Dedifferentiated amniotic fluid mesenchymal stem cell (primary cell): ENCODE measurements at regions not wholly inside any gene's neighbourhood (a gene's known extent, or its start where the extent isn't known, plus 50 kb on each side); places are given as distances from the start of the nearest gene placed in this dataset.

ENCODE experiments used
- DNase-seq: peaks from one replicate; pipeline ENCODE4 v3.0.0-alpha.2; 2016; ENCODE audit errors: extremely low spot score

DNA sequence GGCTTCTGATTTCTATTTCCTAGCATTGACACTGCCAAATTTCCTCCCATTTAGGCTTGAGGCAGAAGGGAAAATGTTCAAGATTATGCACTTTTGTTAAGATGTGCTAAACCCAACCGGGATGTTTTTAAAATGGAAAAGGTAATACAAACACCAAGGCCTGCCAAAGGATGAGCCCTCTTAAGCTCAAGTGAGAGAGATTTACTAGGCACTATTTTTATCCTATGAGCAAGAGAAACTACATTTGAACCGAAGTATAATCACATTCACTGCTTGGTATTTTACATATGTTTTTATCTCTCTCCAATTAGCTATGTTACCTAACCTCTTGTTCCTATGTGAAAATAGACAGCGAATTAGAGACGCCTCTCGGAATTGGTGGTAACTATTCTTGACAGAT lies 295.8 kb downstream of the GABRB3 start:
- no peak for DNase-seq

DNA sequence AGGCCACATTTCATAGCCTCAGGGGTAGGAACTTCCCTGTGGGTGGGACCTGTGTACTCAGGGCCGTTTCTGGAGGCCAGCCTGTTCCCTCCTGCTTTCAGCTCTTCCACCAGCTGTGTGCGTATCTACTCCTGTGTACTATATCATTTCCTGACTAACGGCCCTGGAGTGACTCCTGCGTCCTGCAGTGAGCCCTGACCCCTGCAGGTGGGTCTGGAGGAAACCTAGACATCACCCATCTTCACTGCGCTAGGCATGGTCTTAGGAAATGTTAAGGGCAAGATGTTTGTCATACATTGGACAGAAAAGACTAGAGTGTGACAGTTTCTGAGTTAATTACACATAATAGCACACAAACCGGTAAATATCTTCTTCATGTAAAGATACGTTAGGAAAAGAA lies 297.3 kb downstream of the GABRB3 start:
- DNase-seq, result no peak

DNA sequence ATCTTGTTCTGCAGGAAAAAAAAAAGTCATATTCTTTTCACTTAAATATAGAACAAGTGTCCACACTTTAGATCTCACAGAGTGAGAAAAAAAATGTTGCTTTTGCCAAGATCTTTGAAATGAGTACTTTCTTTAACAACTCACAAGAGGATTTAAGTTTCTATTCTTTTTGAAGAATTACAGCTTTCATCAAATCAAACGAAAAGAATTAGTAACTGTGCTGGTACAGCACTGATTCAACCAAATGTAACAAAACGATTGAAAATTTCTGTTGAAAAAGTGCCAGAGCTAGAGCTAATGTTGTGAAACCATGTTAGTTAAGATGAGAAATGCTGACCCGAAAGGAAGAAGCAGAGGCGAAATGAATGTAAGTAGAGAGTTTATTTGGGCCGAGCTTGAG lies 300.2 kb downstream of the GABRB3 start:
- DNase-seq, result no peak

DNA sequence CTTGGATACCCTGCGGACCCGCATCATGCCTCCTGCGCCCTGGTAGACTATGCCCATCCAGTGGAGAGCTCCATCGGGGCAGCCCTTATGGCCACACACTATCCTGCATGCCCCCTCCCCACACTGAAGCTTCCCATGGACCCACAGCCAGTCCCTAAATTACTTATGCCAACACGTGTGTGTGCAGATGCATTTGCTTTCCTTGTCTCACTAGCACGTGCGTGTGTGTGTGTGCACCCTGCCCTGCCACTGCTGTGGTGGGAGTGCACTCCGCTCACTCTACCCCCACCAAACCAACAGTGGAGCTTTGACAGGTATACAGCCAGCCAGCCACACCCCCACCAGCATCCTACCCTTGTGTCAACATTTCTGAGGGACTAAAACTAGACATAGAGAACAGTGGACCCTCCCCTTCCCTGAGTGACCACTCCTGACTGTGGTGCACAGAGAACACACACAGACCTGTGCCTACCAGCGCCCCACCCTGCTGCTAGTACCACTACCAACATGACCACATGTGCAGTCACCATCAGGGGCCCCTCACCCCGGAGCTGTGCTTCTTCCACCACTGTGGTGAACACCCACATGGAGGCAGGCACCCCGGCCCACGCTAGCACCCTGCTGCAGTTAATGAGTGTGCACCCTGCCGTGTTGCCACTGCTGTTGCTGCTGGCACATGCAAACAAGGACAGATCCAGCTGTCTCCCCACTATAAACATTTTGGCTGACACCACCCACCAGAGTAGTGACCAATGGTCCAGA lies 310.8 kb downstream of the GABRB3 start:
- DNase-seq, result no peak

DNA sequence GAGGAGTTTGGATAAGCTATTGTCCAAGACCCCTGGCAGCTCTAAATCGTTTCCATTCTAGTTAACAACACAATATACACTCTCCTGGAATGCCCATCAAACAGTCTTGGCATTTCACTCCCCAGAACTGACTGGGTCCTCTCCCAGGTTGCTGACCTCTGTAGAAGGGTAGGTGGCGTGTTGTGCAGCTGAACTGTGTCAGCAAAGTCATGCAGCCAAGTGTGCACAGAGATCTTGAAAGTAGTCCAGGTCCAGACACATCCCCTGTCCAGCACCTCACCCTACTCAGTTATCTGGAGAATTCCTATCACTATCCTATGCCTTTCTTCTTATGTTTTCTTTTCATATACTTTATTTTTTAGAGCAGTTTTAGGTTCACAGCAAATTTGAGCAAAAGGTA lies 312.7 kb downstream of the GABRB3 start:
- DNase-seq, result no peak

DNA sequence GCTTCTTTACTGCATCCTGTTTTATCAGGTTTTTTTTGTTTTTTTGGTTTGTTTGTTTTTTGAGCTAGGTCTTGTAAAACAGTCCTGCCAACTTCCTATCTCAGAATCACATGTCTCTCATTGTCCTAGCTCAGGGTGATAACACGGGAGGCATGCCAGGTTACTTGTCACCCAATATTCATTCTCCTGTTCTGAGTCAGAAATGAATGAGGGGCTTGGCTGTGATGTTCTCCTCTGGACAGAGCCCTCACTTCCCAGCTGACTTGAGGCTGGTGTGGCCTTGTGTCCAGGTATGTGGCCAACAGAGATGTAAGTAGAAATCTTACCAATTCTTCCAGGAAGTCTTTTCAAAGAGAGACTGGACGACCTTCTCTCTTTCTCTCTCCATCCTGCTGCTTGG lies 317.0 kb downstream of the GABRB3 start:
- no peak for DNase-seq

DNA sequence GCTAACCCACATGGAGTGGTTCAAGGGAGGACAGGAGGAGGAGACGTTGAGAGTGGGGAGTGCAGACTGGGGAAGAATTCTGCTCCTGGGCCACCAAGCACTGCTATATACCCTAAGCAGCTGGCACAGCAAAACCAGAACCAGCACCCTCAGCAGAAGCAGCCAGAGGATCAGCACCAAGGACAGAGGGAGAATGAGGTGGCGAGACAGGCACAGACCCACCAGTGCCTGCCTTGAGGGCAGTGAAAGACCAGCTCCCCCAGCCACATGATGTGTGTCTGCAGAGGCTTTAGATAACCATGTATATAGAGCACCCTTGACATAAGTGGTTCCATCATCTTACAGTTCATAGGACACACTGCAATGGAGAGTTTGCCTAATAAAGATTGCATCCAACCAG lies 319.0 kb downstream of the GABRB3 start:
- DNase-seq, result no peak

DNA sequence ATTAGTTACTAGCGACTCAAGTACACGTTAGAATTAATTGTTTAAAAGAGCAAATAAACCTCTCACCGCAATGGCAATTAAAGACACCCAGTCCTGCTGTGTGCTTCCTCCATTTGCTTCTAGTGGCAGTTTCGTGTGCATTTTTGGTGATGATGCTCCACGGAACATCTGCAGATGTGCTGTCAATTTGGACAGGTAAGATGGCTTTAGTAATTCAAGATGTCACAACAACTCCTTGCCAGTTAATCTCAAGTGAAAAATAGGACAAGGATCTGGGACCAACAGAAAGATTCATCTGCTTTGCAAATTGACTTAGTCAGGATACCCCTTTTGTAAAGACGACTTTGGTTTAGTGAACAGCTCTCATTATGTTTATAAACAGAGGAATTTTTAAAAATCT lies 320.9 kb downstream of the GABRB3 start:
- DNase-seq, result no peak

DNA sequence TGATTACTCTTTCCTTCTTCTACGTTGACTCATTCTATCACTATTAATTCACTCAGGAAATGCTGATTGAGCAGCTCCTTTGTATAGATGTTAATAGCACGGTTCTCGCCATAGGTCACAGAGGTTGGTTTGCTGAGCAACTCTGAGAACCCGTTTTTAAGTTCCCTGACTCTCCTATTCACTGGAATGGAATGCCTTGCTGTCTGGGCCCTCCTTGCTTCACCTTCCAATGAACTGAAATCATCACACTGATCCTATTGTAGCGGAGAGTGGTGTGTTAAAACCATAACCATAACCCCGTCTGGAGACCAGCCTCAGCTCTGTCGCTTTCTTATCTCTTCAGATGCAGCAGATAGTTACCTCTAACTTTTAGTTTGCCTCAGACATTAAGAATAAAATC lies 323.6 kb downstream of the GABRB3 start:
- no peak for DNase-seq

DNA sequence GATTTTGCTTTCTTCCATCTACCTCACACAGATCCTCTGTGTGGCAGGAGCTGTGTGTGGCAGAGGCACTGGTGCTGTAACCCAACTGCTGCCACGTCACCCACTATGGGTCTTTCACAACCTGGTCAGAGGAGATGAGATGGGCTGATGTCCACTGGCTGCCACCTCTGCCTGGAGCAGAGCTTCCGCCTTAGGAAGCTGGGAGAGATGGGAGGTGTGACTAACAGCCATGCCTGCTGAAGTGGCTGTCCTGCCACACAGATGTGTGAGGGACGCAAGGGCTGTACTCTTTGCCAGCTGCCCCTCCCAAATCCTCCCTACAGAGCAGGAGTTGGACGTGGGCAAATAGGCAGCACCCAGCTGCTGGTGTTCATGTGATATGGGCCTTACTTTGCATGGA lies 329.5 kb downstream of the GABRB3 start:
- DNase-seq, result no peak

DNA sequence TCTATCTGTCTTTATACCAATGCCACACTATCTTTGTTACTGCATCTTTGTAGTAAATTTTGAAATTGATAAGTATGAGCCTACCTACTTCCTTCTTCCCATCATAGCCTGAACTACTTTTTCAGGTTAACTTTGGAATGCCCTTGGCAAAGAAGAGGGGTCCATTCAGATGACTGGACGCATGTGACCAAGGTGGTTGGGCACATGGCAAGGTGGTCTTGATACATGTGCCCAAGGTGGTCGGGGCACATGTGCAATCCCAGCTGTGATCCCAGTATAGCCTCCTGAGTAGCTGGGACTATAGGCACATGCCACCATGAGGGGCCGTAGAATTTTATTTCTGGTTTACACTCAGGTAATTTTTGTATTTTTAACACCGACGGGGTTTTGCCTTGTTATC lies 330.2 kb downstream of the GABRB3 start:
- DNase-seq, result no peak

DNA sequence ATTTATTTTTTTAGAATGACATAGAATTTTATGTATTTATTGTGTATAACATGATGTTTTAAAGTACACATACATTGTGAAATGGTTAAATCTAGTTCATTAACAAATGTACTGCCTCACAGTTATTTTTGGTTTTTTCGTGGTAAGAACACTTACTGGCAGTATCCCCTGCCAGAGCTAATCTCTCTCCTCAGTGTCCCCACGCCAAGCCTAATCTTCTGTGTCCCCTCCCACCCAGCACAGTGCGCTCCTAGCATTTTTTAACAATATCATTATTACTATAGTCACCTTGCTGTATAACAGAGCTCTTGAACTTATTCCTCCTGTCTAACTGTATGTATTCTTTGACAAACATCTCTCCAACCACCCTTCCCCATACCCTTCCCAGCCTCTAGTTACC lies 333.2 kb downstream of the GABRB3 start:
- no peak for DNase-seq

DNA sequence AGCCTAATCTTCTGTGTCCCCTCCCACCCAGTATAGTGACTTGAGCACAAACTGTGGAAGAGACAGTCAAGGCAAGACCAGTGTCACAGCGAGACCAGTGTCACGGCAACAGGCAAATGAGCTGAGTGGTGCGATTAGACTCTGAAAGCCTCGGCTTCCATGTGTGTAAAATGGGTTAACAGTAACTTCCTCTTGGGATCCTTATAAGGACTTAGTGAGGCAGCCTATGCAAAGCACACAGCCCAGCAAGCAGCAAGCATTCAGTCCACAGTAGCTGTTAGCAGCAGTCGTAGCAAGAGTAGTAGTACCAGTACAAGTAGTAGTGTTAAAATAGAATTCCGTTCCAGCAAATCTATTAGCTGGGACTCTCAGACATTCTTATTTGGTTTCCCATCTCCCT lies 334.1 kb downstream of the GABRB3 start:
- DNase-seq, result no peak

DNA sequence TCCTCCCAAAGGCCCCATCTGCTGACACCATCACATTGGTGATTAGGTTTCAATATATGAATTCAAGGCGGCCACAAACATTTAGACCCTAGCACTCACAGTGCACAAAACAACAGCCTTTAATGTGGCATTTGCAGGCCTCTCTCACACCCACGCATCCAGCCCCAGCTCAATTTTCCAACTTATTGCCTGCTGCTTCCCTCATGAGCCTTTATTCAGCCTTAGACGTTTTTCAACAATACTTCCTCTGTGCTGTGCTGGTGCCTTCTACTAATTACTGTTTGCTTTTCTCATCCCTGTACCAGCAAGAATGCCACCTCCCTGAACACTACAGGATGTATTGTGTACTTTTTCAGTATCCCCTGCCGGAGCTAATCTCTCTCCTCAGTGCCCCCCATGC lies 334.6 kb downstream of the GABRB3 start:
- DNase-seq, result no peak

DNA sequence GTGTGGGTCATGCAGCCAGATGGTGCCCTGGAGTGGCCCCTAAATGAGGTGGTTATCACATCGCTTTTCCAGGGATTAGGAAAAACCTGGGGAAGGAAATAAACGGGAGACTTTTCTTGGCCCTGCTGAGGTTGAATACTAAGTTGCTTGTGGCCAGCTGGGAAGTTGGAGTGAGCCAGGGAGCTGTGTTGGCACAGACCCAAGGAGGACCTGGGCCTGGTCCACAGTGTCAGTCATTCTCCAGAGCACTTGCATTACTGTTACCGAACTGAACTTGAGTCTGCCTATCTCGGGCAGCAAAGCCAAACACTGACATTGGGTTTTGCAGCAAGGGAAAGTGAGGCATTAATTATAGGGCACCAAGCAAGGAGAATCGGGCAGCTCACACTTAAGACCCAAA lies 339.0 kb downstream of the GABRB3 start:
- DNase-seq, result no peak

DNA sequence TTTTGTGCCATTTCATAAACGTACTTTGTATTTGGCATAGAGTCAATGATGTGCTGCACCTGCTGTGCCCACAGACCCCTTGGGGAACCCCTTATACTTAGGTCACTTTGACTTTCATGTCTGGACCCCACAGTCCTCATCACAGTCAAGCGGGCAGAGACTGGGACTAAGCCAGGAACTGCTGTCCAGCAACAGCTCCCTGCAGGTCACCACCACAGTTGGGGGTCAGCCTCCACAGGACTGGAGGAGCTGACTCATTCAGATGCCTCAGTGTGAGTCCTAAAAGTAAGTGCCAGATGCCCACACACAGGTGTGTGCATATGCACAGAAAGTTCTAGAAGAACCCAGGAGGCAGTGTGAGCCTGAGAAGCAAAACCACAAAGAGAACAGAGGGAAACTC lies 339.8 kb downstream of the GABRB3 start:
- DNase-seq, result no peak

DNA sequence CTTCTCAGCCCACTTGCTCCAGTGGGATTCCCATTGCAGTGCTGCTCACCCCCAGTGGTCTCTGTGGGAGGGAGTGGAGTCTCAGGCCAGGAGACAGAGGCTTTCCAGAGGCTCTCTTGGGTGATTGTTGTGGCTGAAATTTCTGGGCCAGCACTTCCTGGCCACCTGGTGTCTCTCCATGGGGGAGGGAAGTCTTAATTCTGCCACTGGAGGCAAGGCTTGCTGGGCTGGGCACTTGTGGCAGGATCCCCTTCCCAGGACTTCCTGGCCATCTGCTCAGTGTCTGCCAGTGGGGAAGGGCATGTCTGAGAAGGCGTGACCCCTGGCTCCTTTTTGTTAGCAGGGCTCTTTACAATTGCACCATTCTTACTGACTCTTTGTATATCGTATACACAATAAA lies 351.8 kb downstream of the GABRB3 start:
- DNase-seq, result no peak

DNA sequence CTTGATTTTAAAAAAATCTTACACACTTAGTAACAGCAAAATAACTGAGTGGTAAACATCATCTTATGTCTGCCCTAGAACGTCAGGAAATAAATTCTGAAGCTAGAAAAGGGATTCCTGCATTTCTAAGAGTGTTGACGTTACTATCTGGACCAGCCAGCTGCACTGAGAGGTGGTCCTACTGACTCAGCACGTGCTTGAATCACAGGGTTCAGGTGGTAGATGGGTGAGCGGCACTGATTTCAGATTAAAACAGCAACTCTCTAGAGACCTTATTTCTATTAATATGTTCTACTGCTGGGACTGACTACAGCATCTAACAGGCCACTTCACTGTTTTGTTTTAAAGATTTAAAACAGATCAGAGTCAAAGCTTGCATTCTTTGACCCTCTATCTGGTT lies 377.2 kb downstream of the GABRB3 start:
- no peak for DNase-seq

DNA sequence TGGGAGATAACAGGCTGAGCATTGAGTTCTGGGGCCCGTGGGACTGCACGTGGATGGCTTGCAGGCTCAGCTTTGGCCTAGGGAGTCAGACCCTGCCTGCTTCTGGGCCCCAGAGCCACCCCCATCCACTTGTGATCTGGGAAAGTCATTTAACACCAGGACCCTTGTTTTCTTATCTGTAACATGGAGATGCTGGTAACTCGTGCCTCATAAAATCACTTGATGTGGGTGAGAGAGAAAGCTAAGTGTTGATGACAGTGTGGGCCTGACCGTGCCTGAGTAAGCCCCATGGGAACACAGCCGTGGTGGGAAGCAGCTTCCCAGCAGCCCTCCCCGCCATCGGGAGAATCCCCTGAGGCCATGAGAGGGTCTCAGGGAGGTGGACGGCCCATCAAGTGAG lies 378.1 kb downstream of the GABRB3 start:
- no peak for DNase-seq

DNA sequence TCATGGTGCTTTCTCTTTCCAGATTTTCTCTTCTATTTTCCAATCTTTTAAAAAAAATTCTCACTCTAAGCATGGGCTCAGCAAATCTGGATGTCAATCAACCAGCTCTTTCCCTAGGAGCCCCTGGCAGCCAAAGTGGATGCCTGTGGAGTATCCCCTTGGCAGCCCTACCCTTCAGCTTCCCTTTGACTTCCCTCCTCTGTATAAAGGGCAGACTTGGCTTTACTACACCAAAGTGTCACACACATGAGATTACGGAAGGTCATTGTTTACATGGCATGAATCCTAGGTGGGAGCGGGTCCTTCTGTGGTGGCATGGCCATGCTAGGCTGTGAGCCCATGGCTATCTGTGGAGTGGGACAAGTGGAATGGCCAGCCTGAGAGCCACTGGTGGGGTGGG lies 379.9 kb downstream of the GABRB3 start:
- DNase-seq, result no peak

DNA sequence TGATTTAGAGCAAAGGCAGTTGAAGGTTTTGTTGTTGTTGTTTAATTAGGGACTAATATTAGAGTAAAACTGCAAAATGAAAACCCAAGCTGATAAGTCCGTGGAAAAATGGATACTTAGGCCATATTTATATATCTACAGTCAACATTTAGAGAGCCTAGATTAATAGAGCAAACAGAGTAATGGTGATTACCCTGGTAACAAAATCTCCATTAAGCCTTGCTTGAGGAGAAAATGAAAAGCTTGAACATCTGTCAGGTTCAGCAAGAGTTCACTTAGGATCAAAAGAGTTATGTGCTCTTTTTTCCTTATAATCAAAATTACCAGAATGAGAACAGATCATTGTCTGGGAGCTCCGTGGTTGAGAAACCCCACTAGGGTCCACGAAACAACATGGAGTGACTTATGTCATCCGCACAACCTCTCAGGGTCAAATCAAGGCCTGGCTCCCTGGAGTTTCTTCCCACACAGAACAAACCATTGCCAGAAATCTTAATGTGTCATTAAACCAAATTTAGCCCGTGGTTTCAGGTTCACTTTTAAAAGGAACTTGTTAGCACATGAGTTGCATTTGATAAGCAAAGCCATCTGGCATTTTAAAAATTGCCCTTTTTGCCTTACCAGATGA lies 381.2 kb downstream of the GABRB3 start:
- no peak for DNase-seq

DNA sequence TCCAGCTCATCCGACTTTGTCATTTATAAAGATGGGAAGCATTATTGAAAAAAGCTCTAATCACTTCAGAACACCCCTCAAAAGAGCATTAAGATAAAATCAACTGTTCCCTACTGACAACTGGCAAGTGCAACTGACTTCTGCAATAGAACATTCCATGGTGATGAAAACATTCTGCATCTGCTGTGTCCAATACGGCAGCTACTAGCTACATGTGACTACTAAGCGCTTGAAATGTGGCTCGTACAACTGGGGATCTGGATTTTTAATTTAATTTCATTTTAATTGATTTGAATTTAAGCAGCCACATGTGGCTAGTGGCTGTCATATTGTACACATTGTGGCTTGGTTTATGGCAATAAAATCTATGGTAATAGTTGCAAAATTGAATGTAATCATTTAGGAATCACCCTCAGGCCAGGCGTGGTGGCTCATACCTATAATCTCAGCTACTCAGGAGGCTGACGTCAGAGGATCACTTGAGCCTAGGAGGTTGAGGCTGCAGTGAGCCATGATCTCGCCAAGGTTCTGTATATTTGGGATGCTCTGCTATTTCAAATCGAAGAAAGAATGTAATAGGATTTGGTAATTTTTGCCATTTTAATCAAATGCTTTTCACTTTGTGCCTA lies 390.3 kb downstream of the GABRB3 start:
- no peak for DNase-seq

DNA sequence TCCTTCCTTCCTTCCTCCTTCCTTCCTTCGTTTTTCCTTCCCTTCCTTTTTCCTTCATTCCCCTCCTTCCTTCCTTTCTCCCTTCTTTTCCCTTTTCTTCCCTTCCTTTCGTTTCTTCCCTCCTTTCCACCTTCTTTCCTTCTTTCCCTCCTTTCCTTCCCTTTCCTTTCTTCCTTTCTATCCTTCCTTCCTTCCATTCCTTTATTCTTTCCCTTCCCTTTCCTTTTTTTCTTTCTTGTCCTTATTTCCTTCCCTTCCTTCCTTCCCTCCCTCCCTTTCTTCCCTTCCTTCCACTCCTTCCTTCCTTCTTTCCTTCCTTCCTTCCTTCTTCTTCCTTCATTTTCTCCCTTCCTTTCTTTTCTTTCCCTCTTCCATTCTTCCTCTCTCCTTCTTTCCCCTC lies 394.6 kb downstream of the GABRB3 start:
- DNase-seq, result no peak
